ENCODE measurements at regions not wholly inside any gene's neighbourhood (a gene's known extent, or its start where the extent isn't known, plus 50 kb on each side); places are given as distances from the start of the nearest gene placed in this dataset.
"Not testable (repeated sequence)": the region's sequence is repeated elsewhere in the genome, so short reads cannot be mapped to it uniquely, and the experiment has no call there.

- no peaks in the 10 kb centered on the region for H3K27me3 Mint-ChIP-seq
- no peaks in the 10 kb centered on the region for H3K36me3 Mint-ChIP-seq (ENCODE audit: low read depth)
- no peak overlapping the region for H3K27ac Mint-ChIP-seq
- ATAC-seq (replicated peaks) = no peak
- no peaks in the 10 kb centered on the region for H3K4me1 Mint-ChIP-seq
- H3K9me3 Mint-ChIP-seq = peaks cover 5% of the 10 kb centered on the region
- H3K4me3 Mint-ChIP-seq = no peak overlapping the region
Observed at GRCh38 chr7:98737176-98737575, 120.1 kb downstream of the NPTX2 start.

- no peaks in the 10 kb centered on the region for H3K36me3 Mint-ChIP-seq (ENCODE audit: low read depth)
- no peak overlapping the region for H3K27ac Mint-ChIP-seq
- H3K4me1 Mint-ChIP-seq = no peaks in the 10 kb centered on the region
- H3K4me3 Mint-ChIP-seq = no peak overlapping the region
- ATAC-seq (replicated peaks) = no peak
- H3K27me3 Mint-ChIP-seq = no peaks in the 10 kb centered on the region
- no peaks in the 10 kb centered on the region for H3K9me3 Mint-ChIP-seq
Observed at GRCh38 chr7:98740643-98741042, 123.6 kb downstream of the NPTX2 start.

GRCh38 chr7:98745722-98746318 lies 124.0 kb downstream of the TMEM130 start:
- Mint-ChIP-seq H3K27me3 (peaks cover 8% of the 10 kb centered on the region), H3K27ac (no peak overlapping the region), H3K4me1 (no peaks in the 10 kb centered on the region), H3K9me3 (no peaks in the 10 kb centered on the region), H3K36me3 (ENCODE audit: low read depth) (no peaks in the 10 kb centered on the region), H3K4me3 (no peak overlapping the region)
- peak; percentile 43 for ATAC-seq (replicated peaks)

- Mint-ChIP-seq H3K4me3 (no peak overlapping the region), H3K9me3 (no peaks in the 10 kb centered on the region), H3K36me3 (ENCODE audit: low read depth) (no peaks in the 10 kb centered on the region), H3K4me1 (no peaks in the 10 kb centered on the region), H3K27me3 (peaks cover 8% of the 10 kb centered on the region), H3K27ac (no peak overlapping the region)
- ATAC-seq (replicated peaks) = no peak
Observed at GRCh38 chr7:98748090-98748489, 121.7 kb downstream of the TMEM130 start.

GRCh38 chr7:98753176-98753575 lies 116.6 kb downstream of the TMEM130 start:
- Mint-ChIP-seq H3K9me3 (no peaks in the 10 kb centered on the region), H3K4me3 (no peak overlapping the region), H3K27me3 (peaks cover 7% of the 10 kb centered on the region), H3K27ac (no peak overlapping the region), H3K4me1 (no peaks in the 10 kb centered on the region), H3K36me3 (ENCODE audit: low read depth) (no peaks in the 10 kb centered on the region)
- no peak for ATAC-seq (replicated peaks)

- H3K36me3 Mint-ChIP-seq (ENCODE audit: low read depth) = no peaks in the 10 kb centered on the region
Observed at GRCh38 chr7:98753989-98754479, 115.8 kb downstream of the TMEM130 start.

GRCh38 chr7:98755138-98755898 lies 114.5 kb downstream of the TMEM130 start:
- Mint-ChIP-seq H3K4me1 (no peaks in the 10 kb centered on the region), H3K4me3 (no peak overlapping the region), H3K36me3 (ENCODE audit: low read depth) (no peaks in the 10 kb centered on the region), H3K27ac (no peak overlapping the region), H3K27me3 (peaks cover 16% of the 10 kb centered on the region), H3K9me3 (peaks cover 9% of the 10 kb centered on the region)
- no peak for ATAC-seq (replicated peaks)

More at GRCh38 chr7:98753989-98754479, 115.8 kb downstream of the TMEM130 start:
- no peak overlapping the region for H3K4me3 Mint-ChIP-seq
- peaks cover 8% of the 10 kb centered on the region for H3K27me3 Mint-ChIP-seq
- H3K27ac Mint-ChIP-seq = no peak overlapping the region
- no peaks in the 10 kb centered on the region for H3K4me1 Mint-ChIP-seq
- peaks cover 5% of the 10 kb centered on the region for H3K9me3 Mint-ChIP-seq
- ATAC-seq (replicated peaks) = no peak

- Mint-ChIP-seq H3K4me1 (no peaks in the 10 kb centered on the region), H3K9me3 (peaks cover 9% of the 10 kb centered on the region), H3K36me3 (ENCODE audit: low read depth) (no peaks in the 10 kb centered on the region), H3K4me3 (no peak overlapping the region), H3K27ac (no peak overlapping the region), H3K27me3 (peaks cover 26% of the 10 kb centered on the region)
- ATAC-seq (replicated peaks) = no peak
Observed at GRCh38 chr7:98758157-98758556, 111.7 kb downstream of the TMEM130 start.

GRCh38 chr7:98760201-98760651 lies 109.6 kb downstream of the TMEM130 start:
- no peak overlapping the region for H3K27ac Mint-ChIP-seq
- no peaks in the 10 kb centered on the region for H3K4me1 Mint-ChIP-seq
- ATAC-seq (replicated peaks) = no peak
- H3K27me3 Mint-ChIP-seq = peaks cover 26% of the 10 kb centered on the region
- H3K36me3 Mint-ChIP-seq (ENCODE audit: low read depth) = no peaks in the 10 kb centered on the region
- H3K9me3 Mint-ChIP-seq = peaks cover 9% of the 10 kb centered on the region
- H3K4me3 Mint-ChIP-seq = no peak overlapping the region

GRCh38 chr7:98761225-98761624 lies 108.6 kb downstream of the TMEM130 start:
- Mint-ChIP-seq H3K9me3 (peaks cover 9% of the 10 kb centered on the region), H3K27me3 (peaks cover 26% of the 10 kb centered on the region), H3K27ac (no peak overlapping the region), H3K36me3 (ENCODE audit: low read depth) (no peaks in the 10 kb centered on the region), H3K4me1 (no peaks in the 10 kb centered on the region), H3K4me3 (no peak overlapping the region)
- ATAC-seq (replicated peaks) = no peak

- H3K4me3 Mint-ChIP-seq = no peak overlapping the region
- H3K27me3 Mint-ChIP-seq = peaks cover 26% of the 10 kb centered on the region
- H3K27ac Mint-ChIP-seq = no peak overlapping the region
- H3K9me3 Mint-ChIP-seq = peaks cover 9% of the 10 kb centered on the region
- no peaks in the 10 kb centered on the region for H3K36me3 Mint-ChIP-seq (ENCODE audit: low read depth)
- H3K4me1 Mint-ChIP-seq = no peaks in the 10 kb centered on the region
- ATAC-seq (replicated peaks) = no peak
Observed at GRCh38 chr7:98762620-98763019, 107.2 kb downstream of the TMEM130 start.

- Mint-ChIP-seq H3K9me3 (peaks cover 9% of the 10 kb centered on the region), H3K36me3 (ENCODE audit: low read depth) (no peaks in the 10 kb centered on the region), H3K4me1 (no peaks in the 10 kb centered on the region), H3K27ac (no peak overlapping the region), H3K4me3 (no peak overlapping the region), H3K27me3 (peaks cover 21% of the 10 kb centered on the region)
- ATAC-seq (replicated peaks) = no peak
Observed at GRCh38 chr7:98763441-98763840, 106.4 kb downstream of the TMEM130 start.

- Mint-ChIP-seq H3K27ac (no peak overlapping the region), H3K4me1 (no peaks in the 10 kb centered on the region), H3K4me3 (no peak overlapping the region), H3K36me3 (ENCODE audit: low read depth) (no peaks in the 10 kb centered on the region), H3K27me3 (peaks cover 10% of the 10 kb centered on the region), H3K9me3 (no peaks in the 10 kb centered on the region)
- no peak for ATAC-seq (replicated peaks)
Observed at GRCh38 chr7:98764946-98765345, 104.9 kb downstream of the TMEM130 start.

- H3K9me3 Mint-ChIP-seq; ATAC-seq (replicated peaks); H3K4me3 Mint-ChIP-seq; H3K27ac Mint-ChIP-seq; H3K36me3 Mint-ChIP-seq (ENCODE audit: low read depth); H3K4me1 Mint-ChIP-seq: not testable (repeated sequence)
- peaks cover 14% of the 10 kb centered on the region for H3K27me3 Mint-ChIP-seq
Observed at GRCh38 chr7:98770085-98770484, 99.7 kb downstream of the TMEM130 start.

- no peak for ATAC-seq (replicated peaks)
- no peak overlapping the region for H3K27ac Mint-ChIP-seq
- no peaks in the 10 kb centered on the region for H3K9me3 Mint-ChIP-seq
- H3K36me3 Mint-ChIP-seq (ENCODE audit: low read depth) = no peaks in the 10 kb centered on the region
- H3K4me1 Mint-ChIP-seq = no peaks in the 10 kb centered on the region
- H3K27me3 Mint-ChIP-seq = peaks cover 20% of the 10 kb centered on the region
- no peak overlapping the region for H3K4me3 Mint-ChIP-seq
Observed at GRCh38 chr7:98771519-98771918, 98.3 kb downstream of the TMEM130 start.
